ENCODE measurements at regions not wholly inside any gene's neighbourhood (a gene's known extent, or its start where the extent isn't known, plus 50 kb on each side); places are given as distances from the start of the nearest gene placed in this dataset.

DNA sequence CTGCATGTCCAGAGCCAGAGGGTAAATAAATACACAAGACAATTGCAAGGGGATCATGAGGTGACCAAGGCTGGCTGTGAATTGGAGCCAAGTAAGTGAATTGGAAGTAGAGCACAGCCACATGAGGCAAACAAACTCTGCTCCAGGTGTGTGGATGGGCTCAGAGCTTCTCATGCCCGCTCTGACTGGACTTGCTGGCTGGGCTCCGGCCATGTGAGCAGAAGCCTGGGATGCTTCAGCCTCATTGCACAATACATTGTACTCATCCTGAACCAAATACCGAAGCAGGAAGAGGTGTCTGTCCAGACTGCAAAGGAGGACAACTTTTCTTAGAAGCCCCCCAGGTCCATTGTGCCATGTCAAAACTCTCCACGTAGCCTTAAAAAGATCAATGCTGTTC lies 193.0 kb downstream of the TTC8 start:
- no peak for TF ChIP-seq POLR2A (IDR thresholded peaks at IDR 0.05)
- TF ChIP-seq, protein P1, sequence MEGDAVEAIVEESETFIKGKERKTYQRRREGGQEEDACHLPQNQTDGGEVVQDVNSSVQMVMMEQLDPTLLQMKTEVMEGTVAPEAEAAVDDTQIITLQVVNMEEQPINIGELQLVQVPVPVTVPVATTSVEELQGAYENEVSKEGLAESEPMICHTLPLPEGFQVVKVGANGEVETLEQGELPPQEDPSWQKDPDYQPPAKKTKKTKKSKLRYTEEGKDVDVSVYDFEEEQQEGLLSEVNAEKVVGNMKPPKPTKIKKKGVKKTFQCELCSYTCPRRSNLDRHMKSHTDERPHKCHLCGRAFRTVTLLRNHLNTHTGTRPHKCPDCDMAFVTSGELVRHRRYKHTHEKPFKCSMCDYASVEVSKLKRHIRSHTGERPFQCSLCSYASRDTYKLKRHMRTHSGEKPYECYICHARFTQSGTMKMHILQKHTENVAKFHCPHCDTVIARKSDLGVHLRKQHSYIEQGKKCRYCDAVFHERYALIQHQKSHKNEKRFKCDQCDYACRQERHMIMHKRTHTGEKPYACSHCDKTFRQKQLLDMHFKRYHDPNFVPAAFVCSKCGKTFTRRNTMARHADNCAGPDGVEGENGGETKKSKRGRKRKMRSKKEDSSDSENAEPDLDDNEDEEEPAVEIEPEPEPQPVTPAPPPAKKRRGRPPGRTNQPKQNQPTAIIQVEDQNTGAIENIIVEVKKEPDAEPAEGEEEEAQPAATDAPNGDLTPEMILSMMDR (IDR thresholded peaks at IDR 0.05 in 8 of 11, conservative IDR thresholded peaks at IDR 0.05 in 3 of 11): no peak
